ENCODE measurements at regions not wholly inside any gene's neighbourhood (a gene's known extent, or its start where the extent isn't known, plus 50 kb on each side); places are given as distances from the start of the nearest gene placed in this dataset.
"Not testable (repeated sequence)": the region's sequence is repeated elsewhere in the genome, so short reads cannot be mapped to it uniquely, and the experiment has no call there.

- TF ChIP-seq CTCF (conservative IDR thresholded peaks at IDR 0.05 in 1 of 2, IDR thresholded peaks at IDR 0.05 in 1 of 2; ENCODE audit: low read depth in 1 of 2, low read length in 2 of 2); EZH2 (IDR thresholded peaks at IDR 0.05; ENCODE audit: low read length, missing control alignments): not testable (repeated sequence)
Observed at GRCh38 chr9:39802561-39802960, 447.1 kb downstream of the SPATA31A1 start.

Data from fibroblast of lung (primary cell).